ENCODE measurements at regions not wholly inside any gene's neighbourhood (a gene's known extent, or its start where the extent isn't known, plus 50 kb on each side); places are given as distances from the start of the nearest gene placed in this dataset.

DNA sequence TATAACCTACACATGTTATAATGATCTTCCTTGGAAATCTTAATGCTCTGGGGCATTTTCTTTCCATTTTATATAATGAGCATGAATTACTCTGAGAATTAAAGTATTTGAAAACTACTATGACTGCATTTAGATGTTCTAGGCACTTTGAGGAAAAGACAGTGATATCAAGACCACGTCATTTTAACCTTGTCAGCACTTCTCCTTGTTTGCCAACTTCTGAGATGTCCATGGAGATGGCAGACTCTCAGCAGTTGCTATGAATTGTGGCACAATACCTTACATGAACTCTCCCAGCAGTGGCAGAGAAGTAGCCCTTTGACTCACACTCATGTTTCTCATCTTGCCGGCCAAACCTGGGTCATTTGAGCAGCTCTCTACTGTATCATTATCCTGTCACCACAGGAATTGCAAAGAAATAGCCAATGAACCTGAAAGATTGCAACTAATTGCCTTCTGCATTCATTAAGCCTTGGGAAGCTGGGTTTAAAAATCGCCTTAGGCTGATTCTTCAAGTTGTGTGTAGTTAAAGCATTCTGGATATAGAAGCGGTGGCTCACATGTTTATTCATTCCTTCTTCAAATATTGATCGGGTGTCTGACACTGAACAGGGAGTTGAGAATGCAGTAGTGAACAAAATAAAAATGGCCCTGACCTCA is 272.2 kb upstream of the CFAP20DC start:
- DNase-seq: no peak

DNA sequence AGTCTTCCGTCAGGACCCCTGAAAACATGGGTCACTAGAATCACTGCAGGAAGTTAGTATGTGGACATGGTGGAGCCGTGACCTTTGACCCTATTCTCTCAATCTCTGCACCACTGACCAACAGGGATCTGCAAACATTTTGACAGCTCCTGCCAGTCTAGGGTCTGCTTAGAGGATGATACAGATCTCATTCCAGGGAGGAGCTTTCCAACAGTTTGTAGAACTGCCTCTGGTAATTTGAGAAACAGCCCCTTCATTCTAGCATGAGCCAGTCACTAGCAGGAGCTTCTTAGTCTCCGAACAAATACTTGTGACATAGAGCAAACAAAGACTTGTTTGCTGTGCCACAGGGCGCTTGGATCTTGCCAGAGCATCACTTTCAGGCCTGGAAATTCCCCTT is 270.3 kb upstream of the CFAP20DC start:
- DNase-seq: peak; percentile 32

DNA sequence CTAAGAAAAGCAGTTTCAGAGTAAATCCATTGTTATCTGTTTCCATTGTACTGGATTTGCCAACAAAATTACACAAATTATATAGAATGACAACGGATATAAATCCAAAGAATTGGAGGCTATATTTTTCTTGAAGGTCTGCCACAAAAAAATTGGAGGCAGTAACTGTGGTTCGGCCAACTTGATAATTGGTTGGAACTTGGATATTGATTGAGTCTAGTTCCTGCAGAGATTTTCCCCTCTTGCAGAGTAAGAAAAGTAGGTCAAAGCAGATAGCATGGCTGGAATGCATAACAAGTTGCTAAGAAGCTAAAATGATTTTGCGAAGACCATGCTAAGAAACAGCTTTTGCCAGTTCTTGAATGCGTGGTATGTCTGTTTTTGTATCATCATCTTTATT is 269.6 kb upstream of the CFAP20DC start:
- no peak for DNase-seq

DNA sequence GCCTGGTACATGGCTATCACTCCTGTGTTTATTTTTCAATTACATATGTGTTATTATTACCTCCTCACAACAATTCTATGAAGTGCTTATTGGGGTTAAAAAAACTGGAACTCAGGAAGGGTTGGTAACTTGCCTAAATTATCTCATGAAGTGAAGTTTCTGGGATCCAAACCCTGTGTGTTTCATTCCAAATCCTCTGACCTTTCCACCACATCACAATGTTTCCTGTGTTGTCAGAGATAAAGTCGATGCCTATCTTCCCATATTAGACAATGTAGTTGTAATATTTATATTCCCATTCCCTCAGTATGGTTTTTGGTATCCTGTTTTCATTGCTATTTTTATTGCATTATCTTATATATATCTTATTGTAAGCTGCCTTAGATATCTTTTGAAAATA is 269.1 kb upstream of the CFAP20DC start:
- no peak for DNase-seq

DNA sequence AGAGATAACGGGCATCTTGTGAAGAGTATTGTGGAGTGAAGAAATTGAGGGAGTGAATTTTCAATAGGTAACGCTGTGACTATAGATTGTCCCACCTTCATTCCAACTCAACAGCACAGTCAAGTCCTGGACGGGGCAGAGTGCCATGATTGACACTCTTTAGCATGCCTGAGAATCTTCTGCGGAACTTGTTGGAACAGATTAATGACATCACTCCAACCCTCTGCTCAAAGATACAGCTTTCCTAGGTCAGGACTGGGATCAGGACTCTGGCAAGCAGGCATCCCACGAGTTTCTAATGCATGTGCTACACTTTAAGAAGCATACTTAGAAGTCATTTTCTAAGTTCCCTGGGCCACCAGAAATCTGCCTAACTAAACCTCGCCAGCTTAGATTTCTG is 267.6 kb upstream of the CFAP20DC start:
- DNase-seq: no peak

DNA sequence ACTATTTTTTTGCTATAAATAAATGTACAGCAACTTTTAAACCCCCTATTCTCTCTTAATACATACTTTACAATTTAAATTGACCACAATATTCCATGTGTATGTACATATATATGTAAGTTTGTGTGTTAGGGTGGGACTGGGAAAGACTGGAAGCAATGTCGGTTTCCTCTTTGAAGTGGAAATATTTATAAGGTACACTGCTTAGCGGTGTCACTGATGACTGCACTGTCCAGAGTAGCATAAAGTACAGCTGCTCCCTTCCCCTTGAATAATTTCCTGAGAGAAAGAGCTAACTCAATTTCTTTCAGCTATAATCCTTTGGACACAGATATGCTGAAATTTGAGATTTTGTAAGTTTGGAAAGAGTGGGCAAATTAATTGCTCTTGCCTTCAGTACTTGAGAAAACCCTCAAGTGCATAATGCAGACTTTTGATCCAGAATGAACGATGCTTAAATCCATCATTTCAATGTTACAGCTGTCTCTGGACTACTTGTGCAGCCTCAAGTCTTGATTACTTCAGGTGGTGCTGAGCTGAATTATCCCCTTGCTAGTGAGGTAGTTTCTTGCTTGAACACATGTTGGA is 267.0 kb upstream of the CFAP20DC start:
- DNase-seq: peak; percentile 69

DNA sequence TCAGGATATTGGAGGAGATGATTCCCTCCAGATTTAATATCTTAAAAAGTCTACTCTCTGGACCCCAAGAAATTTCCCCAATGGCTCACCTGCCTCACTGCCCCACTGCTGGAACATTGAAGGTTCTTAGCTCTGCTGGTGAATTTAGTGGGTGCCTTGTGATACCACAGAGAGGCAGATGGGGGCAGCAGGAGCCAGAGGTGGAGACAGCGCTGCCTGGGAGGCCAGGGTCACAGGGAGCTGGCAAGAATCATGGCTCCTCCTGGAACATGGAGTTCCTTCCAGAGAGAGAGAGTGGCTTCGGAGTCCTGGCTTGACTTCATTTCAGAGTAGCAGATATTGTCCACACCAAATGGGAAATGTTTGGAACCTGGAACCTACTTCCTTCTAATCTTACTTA is 263.5 kb upstream of the CFAP20DC start:
- no peak for DNase-seq

DNA sequence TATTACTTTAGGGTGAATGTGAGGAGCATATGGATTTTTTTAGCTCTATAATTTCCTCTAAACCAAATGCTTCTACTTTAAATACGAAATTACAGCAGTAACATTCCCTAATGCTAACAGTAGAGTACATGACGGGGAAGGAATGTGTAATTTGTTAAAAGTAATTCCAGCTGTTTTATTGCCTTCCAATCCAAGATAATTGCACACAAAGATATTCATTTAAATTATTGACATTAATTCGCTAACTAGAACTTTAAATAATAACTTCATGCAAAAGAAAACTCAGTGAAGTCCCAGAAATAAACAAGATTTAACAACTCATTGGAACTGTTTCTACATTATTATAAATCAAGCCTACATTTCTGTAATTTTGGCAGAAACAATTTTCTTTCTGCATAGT is 261.4 kb upstream of the CFAP20DC start:
- no peak for DNase-seq

DNA sequence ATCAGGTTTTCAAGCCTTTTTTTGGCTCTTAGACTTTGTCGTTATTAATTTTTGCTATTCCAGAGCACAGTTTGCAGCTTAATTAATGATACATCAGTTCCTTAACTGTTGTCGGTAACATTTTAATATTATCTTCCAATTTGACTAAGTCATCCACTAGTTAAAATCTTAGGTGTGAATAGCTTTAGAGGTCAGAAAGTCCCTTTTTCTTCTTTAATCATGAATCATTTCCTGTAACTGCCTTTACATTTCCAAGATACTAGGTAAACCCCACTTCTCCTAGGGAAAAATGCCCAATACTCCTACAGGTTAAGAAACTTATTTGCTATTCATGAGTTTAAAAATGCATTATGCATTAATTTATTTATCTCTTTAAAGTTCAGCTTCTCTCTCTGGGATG is 260.9 kb upstream of the CFAP20DC start:
- DNase-seq: no peak

DNA sequence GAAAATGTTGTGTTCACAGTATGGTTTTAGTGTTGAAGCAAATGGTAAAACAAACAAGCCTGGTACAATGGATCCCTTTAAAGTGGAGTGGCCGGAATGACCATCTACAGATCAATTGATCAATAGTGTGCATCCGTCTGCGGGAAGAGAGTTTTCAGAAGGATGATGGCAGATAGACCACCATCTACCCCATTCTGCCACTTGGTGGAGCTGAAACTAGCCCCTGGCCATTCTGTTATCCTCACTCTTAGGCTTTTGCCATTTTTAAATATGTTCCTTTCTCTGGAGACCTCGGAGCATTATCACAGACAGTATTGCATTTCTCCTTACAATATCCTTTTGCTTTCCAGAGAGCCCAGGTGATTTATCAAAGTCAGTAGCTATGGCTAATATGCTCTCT is 258.9 kb upstream of the CFAP20DC start:
- DNase-seq: no peak

DNA sequence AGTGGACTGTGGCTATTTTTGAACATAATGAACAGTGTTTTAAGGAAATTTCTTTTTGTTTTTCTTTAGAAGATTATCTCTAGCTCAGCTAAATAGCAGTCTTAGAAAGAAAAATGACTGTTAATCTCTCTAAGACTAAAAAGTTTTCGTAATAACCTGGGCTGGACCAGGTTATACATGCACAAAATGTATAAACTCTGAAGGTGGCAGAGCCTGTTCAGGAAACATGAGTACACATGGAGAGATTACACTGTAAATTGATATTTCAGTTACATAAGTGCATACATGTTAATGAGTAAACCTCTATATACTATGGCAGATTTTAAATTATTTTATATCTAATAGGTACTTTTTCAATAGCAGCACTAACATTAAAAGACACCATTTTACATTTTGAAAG is 258.2 kb upstream of the CFAP20DC start:
- no peak for DNase-seq

DNA sequence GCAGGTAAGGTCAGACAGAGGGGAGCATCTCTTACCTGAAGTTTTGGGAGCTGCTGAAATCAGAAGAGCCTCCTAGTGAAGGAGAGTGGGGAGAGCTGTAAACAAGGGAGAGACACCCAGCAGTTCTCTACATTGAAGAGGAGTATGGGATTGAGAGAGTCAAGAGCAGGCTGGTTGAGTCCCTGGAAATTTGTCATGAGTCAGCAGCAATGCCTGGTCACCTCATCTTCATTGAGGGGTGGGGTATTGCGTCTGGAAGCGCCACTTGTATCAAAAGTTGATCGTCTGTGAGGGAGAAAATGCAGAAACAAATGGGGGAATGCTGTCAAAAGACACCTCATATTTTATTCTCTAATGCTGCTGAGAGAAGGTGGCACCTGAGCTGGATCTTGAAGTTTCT is 256.6 kb upstream of the CFAP20DC start:
- no peak for DNase-seq

DNA sequence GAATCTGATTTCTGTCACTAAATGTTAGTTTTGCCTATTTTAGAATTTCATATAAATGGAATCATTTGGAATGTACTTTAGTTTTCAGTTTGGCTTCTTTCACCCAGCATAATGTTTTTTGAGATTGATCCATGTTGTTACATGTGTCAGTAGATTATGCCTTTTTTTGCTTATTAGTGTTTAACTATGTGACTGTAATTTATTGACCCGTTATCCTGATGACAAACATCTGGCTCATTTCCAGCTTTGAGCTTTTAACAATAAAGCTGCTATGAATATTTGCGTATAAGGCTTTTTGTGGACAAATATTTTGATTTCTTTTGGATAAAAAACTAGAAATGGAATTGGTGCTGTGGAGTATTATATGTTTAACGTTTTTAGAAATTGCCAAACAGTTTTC is 254.5 kb upstream of the CFAP20DC start:
- no peak for DNase-seq

DNA sequence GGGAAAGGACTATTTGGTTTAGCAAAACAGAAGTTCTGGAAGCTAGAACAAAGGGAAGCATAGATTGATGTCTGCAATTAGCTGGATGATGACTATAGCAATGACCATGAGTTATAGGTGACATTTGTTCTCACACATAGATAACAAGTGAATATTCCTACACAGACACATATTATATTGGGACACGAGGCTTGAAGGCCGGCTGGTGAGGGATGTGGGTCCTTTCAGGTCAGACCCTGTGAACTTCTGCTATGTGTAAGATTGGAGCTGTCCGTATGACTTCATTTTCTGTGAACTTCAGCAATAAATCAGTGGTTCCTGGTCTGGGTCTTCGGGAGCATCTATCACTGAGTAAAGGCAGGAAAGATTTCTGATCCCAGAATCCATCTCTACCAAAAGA is 253.6 kb upstream of the CFAP20DC start:
- DNase-seq: no peak

DNA sequence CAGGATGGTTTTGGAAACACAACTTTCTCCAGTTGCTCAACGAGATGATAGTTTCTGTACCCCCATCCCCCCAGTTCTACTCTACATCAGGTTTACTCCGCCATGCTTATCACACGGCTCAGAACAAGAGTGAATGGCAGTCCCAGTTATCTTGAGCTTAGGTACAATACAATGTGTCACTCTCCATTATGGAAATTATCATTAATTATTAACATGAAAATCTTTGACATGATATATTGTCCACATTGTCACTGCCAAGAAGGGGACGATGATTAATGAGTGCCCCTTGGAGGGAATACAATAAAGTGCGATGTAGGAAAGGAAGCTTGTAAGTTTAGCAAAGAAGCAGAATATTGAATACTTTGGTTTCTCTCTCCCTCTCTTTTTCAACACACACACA is 252.6 kb upstream of the CFAP20DC start:
- DNase-seq: no peak

DNA sequence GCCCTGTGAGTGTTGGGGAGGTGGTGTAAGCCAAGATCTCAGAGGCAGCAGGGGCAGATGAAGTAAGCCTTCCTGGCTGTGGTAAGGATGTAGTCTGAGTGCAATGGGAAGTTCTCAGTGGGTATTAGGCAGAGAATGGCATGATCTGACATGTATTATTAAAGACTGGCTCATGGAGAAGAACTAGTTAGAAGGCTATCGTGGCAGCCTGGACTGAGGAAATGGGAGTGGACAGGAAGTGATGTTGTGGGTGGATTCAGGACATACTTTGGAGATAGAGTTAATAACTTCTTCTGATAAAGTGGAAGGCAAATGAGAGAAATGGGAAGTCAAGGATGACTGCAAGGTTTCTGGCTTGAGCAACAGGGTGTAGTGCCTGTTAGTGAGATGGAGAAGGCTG is 250.9 kb upstream of the CFAP20DC start:
- no peak for DNase-seq

DNA sequence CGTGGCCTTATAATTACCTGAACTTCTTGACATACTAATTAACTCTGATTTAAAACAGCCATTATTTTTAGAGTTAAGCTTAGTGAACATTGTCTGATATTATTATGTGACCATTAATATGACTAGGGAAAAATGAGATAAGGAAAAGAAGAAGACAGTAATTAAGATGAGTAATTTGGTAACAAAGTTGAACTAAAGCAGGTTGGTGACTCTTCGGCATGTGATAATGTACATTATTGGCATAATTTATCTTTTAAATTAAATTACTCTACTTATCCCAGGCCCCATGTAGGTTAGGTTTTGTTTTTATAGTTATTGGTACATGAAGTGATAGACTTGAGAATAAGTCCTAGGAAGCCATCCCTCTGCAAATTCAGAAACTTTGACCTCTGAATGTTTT is 249.7 kb upstream of the CFAP20DC start:
- DNase-seq: no peak

DNA sequence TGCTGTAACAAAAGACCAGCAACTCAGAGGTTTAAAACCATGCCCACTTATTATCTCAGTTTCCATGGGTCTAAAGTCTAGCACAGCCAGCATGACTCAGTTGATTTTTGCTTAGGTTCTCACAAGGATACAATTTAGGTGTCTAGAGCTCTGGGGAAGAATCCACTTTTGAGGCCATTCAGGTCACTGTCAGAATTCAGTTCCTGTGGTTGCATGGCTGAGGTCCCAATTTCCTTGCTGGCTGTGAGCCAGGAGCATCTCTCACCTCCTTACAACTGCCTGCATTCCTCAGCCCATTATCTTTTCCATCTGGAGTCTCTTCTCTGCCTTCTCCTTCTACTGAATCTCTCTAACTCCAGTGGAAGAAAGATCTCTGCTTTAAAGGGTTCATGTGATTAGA is 240.5 kb upstream of the CFAP20DC start:
- DNase-seq: no peak

DNA sequence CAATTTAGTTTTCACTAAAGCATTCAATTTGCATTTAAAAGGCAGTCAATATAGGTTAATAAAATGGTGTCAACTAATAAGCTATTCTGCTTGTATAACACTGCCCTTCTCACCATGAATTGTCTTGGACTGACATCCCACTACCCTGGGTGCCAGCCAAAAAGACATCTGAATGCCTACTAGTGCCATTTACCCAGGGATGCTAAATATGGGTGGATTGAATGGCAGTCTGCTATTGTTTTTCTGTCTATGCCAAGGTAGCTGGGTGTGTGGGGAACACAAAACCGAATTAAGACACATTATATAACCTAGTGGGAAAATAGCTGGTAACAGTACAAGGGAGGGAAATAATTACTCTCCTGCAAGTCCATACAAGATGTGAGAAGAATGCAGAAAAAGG is 240.0 kb upstream of the CFAP20DC start:
- no peak for DNase-seq

DNA sequence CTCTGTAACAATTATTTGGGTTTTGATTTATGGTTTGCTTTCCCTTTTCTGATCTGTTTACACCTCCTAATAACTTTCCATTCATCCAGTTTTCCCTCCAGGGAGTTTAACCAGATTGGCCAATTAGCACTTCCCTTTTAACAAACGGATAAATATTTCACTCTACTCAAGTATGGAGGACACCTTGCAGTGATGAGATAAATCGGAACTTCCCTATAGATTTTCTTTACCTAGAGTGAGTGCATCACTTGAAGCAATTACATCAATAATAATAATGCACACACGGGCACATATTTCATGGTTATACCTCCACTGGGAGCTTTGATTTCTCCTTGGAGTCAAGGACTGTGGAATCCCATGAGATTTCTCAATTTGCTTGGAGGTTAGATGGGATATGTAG is 239.1 kb upstream of the CFAP20DC start:
- DNase-seq: no peak

DNA sequence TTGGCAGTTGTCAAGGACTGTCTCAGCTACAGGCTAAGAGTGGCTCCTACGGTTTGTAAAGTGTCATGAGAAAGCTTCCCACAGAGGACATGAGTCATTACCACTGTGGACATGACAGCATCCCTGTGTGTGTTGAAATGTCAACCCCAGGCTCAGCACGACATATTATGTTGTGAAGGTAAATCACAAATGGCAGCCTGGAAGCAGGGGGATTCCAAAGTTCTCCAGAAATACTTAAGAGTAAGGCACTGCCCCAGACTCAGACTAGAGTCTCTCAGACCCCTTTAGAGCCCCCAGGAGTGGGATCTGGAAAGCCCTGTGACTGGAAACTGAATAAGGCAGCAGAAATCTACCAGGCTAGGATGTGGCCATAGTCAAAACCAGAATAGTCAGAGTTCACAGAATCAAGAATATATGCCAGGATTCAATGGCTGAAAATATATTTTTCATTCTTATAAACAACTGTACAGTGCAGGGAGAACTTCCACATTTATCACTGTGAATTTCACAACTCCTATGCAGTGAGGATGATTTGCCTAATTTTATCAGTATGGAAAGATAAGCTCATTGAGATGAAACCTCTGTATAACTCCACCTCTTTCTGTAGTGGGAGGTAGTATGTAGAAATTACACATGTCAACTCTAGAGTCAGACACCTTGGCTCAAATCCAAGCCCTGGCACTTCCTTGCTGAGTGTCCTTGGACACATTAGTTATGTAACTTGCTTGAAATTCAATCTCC is 237.1 kb upstream of the CFAP20DC start:
- peak; percentile 17 for DNase-seq

DNA sequence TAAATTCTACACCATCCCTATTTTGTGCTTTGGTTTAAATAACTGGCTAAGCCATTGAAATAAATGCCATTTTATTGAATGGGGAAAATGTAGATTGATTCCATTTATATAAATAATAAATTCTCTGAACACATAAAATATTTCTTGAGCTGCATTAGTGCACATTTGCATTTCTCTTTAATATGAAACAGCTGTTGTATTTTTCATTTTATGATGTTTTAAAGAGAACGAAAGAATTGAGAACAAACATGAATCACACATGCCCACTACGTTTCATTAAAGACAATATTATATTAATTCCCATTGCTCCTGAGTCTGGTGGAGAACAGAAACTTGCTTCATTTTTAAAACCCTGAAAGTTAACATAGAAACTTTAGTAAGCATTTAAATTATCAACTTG is 235.7 kb upstream of the CFAP20DC start:
- no peak for DNase-seq

DNA sequence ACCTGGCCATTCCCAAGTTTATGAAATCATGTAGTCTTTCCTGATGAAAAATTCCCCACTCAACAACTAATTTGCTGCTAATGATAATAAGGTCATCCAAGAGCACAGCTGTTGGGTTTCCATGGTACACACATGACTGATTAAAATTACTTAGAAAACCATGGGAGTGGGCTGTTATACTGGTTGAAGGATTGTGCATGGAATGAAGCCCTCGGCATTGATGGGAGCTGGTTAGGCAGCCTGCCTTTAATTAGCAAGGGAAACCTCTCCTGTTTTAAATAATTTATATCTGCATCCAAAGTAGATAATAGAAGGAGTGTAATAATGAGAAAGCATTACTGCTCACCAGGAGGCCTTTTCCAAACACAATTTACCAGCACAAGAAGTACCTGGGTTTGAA is 235.1 kb upstream of the CFAP20DC start:
- no peak for DNase-seq

DNA sequence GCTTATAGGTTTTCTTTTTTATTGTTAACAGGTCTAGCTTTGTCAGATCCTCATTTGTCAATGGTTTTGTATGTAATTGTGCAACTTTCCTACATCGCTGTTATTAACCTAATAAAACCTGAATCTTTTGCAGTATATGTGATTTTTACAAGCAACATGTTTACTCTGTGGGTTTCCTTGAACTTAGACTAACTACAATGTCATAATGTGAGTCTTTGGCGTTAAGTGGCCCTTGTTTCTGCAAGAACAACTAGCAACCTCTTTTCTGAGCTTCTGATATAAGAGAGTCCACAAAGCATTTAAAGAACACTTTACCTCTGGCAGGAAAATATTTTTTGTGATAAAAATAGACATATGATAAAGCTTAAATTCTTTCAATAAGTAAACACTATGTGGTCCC is 230.3 kb upstream of the CFAP20DC start:
- DNase-seq: peak; percentile 68

DNA sequence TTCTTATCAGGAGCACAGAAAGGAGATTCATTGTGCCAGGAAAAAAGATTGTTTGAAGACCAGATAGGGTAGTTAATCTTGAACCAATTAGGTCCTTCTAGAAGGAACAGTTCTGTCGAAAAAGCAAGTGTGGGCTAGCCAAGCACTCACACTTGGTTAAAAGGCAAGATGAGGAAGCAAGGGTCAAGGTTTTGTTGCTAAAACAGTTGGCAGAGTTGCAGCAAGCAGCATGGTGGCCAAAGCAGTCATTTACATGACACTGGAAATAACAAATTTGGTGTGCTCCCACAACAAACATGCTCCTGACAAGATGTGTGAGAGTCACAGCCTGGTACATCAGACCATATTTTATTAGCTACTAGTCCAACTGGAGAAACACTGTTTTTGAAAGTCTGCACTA is 228.0 kb upstream of the CFAP20DC start:
- no peak for DNase-seq
